Epidermal melanocyte (primary cell): ENCODE measurements at regions not wholly inside any gene's neighbourhood (a gene's known extent, or its start where the extent isn't known, plus 50 kb on each side); places are given as distances from the start of the nearest gene placed in this dataset.
"Not testable (repeated sequence)": the region's sequence is repeated elsewhere in the genome, so short reads cannot be mapped to it uniquely, and the experiment has no call there.

Experiments
- DNase-seq: peaks from one replicate; pipeline ENCODE4 v3.0.0; 2011; ENCODE audit warnings: low spot score; ENCODE audit not compliant: insufficient read length

DNA sequence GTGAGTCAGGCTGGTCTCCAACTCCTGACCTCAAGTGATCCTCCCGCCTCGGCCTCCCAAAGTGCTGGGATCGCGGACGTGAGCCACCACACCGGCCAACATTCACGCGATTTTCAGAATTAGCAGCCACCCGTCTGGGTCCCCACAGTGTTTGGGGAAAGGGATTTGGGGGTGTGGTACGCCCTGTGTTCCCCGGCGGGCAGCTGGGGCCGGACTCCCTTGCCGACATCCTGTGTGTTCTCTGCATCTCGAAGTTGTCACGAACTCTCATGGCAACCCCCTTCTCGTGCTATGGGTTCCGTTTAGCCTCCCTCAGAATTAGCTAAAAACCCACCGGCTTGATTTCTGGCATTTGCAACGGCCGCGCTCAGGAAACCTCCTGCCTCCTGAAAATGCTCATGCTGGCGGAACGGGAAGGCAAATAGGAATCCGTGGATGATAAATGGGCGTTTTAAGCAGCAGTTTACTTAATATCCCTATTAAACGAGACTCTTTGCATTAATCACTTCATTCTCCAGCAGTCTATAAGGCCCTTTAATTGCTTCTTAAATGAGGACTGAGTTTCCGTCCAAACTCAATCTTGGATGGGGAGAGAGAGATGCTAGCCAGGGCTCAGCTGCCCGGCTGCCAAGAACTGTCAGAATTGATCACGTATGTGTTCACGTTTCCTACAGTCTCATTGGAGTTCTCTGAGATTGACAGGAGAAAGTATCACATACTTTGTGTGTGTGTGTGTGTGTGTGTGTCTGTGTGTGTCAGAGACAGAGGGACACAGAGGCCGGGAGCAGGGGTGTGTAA, 78.9 kb upstream of the PPP2R3B start:
- no peak for DNase-seq

DNA sequence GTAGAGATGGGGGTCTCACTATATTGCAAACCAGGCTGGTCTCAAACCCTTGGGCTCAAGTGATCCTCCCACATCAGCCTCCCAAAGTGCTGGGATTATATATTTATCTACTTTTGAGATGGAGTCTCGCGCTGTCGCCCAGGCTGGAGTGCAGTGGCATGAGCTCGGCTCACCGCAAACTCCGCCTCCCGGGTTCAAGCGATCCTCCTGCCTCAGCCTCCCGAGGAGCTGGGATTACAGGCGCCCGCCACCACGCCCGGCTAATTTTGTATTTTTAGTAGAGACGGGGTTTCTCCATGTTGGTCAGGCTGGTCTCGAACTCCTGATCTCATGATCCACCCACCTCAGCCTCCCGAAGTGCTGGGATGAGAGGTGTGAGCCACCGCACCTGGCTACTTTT, 80.1 kb upstream of the PPP2R3B start:
- DNase-seq, result not testable (repeated sequence)

DNA sequence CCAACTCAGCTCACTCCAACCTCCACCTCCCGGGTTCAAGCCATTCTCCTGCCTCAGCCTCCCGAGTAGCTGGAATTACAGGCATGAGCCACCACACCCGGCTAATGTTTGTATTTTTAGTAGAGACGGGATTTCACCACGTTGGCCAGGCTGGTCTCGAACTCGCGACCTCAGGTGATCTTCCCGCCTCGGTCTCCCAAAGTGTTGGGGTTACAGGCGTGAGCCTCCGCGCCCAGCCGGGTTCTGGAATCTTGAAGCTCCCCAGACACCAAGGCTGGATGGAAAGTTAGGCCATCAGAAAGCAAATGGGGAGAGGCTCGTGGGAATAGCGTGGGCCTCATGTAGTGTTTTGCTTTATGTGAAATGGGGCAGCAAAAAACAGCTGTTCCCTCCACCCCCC, 81.0 kb upstream of the PPP2R3B start:
- DNase-seq, result not testable (repeated sequence)

DNA sequence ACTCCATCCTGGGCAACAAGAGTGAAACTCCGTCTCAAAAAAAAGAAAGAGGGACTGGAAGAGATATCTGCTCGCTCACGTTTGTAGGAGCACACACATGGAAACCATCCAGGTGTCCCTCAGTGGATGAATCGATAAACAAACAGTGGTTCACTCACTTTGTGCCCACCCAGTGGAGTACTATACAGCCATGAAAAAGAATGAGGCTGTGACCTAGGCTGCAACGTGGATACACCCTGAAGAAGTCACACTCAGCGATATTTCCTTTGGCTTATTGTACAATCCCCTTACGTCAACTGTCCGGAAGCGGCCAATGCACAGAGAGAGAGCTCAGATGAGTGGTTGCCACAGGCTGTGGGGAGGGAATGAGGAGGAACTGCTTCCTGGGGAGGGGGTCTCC, 82.3 kb upstream of the PPP2R3B start:
- no peak for DNase-seq

DNA sequence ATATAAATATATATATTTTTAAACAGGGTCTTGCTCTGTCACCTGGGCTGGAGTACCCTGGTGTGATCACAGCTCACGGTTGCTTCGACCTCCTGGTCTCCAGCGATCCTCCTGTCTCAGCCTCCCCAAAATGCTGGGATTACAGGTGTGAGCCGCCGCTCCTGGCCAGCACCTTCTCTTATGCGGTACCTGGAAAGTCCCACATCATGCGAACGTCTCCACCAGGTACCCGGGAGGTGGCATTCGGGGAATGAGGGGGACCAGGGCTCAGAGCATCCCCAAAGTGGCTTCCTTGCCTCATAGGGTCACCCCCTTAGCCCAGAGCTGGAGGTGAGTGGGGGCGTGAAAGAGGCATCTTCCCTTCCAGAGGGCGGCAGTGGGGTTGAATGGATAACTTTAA, 84.0 kb upstream of the PPP2R3B start:
- DNase-seq, result no peak

DNA sequence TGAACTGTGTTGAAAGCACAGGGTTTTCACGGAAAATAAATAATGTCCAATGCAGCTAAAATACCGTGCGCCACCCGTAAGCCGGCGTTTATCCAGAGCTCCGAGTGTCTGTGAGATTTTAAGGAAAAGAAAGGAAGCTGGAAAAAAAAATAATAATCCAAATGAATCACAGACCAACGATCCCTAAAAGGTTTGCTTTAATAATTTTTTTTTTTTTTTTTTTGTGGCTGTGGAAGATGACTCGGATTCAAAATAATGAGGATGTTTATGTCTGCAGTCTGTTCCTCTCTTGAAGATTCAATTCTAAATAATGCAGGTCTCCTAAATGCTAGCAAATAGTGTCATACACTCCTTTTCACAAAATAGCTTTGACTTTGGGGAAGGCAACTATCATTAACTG, 84.6 kb upstream of the PPP2R3B start:
- DNase-seq, result no peak

DNA sequence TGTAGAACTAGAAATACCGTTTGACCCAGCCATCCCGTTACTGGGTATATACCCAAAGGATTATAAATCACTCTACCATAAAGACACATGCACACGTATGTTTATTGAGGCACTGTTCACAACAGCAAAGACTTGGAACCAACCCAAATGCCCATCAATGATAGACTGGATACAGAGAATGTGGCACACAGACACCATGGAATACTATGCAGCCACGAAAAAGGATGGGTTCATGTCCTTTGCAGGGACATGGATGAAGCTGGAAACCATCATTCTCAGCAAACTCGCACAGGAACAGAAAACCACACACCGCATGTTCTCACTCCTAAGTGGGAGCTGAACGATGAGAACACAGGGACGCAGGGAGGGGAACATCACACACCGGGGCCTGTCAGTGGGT, 85.6 kb upstream of the PPP2R3B start:
- not testable (repeated sequence) for DNase-seq

DNA sequence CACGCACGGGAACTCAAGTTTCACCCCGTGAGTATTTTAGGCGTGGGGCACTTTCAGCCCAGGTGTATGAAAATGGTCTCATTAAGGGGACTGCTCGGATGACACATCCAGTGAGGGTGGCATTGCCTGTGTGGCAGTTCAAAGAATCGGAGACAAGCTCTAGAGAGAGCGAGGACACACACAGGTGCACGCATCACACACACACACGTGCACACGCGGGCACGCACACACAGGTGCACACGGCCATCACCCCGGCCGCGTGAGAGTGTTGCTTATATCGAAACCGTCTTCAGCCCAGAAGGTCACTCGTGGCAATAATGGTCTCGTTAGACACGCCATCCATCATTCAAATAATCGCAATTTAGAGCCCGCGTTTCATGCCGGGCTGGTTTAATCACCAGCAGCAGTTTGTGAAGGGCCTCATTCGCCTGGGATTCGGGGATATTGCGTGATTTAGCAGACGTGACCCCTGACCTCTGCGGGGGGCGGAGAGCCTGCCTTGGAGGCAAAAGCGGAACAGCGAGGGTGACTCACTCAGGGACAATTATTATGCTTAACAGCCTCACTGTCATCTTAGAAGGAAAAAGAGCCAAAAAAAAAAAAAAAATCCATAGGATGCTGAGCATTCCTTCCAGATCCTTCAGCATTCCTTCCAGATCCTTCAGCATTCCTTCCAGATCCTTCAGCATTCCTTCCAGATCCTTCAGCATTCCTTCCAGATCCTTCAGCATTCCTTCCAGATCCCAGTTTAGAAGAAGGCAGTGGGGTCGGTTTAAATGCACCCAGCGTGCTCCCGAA, 89.4 kb upstream of the PPP2R3B start:
- no peak for DNase-seq

DNA sequence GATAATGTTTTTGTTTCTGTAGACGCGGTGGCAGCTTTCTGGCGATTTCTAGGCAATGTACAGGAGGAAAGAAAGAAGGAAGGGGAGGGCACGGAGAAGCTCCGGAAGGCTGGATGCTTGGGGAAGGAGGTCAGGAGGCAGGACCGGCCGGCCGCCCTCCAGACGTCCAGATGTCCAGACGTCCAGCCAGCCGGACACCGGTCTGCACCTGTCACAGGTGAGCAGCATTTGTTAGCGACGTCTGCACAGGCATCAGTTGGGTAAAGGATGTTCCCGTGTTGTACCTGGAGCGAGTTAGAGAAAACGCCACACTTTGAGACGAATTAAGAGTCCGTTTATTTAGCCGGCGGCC, 90.0 kb upstream of the PPP2R3B start:
- no peak for DNase-seq

DNA sequence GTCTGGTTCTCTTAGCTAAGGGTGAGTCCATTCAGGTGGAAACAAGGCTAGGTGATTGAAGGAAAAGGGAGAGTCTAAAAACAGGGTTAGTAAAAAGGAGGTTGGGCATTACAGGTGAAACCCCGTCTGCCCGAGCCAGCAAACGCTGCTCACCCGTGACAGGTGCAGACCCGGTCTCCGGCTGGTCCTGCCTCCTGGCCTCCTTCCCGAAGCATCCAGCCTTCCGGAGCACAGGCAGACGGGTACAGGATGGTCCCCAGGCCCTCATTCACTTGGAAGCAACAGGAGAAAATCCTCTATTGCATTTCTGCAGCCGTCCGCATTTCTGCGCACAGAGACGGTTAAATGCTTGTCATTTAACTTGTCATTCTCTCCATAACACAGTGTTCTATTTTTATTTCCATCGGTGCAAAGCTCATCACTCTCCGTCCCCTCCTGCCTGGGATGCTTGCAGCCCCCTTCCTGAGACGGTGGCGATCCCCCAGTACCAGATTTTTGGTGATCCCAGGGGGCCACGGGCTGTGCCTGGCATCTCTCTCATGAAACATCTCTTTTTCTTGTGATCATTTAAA, 90.8 kb upstream of the PPP2R3B start:
- no peak for DNase-seq

DNA sequence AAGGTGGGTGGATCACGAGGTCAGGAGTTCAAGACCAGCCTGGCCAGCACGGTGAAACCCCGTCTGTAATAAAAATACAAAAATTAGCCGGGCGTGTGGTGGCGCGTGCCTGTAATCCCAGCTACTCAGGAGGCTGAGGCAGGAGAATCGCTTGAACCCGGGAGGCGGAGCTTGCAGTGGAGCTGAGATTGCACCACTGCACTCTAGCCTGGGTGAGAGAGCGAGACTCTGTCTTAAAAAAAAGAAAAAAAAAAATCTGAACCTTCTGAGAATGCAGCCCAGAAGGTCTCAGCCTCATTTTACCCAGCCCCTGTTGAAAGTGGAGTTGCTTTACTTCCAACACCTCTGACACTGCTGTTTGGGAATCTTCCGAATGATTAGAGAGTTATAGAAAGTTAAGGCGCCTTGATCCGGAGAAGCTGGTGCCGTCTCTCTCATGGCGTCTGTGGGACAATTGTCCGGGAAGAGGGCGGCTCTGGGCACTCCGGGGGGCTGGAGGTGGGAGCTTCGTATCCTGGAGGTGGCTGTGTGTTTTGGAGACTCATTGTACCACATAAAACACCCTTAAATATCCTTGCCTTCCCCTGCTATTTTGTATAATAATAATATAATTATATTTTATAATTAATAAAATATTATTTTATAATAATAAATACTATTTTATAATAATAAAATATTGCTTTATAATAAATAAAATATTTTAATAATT, 92.7 kb upstream of the PPP2R3B start:
- no peak for DNase-seq

DNA sequence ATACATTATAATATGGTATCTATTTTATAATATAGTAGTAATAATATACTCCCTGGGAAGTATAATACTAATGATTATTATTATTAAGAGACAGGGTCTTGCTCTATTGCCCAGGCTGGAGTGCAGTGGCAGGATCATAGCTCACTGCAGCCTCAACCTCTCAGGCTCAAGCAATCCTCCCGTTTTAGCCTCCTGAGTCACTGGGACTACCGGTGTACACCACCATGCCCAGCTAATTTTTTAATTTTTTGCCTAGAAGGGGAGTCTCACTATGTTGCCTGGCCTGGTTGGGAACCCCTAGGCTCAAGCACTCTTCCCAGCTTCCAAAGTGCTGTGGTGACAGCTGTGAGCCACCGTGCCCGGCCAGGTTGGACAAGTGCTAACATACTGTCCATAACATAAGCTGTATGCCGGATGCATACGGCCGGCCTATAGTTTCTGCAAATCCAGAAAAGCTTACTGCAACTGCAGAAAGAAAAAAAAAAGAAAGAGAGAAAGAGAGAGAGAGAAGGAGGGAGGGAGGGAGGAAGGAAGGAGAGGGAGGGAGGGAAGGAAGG, 94.2 kb upstream of the PPP2R3B start:
- DNase-seq, result no peak

DNA sequence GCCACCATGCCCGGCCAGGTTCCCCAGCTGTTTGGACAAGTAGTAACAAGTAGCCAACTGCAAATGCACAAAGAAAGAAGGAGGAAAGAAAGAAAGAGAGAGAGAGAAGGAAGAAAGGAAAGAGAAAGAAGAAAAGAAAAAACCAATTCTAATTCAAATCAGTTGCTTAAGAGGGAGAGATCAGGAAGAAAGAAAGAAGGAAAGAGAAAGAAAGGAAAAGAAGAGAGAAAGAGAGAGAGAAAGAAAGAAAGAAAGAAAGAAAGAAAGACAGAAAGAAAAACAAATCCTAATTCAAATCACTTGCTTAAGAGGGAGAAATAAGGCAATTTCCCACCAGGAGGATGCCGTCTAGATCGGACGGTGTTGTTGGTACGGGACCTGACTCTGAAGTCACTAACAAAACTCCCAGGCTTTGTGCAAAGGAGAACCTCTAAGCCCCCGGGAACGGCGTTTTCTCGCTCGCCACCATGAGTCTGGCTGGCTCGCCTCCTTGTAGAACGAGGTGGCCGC, 95.5 kb upstream of the PPP2R3B start:
- DNase-seq, result no peak

DNA sequence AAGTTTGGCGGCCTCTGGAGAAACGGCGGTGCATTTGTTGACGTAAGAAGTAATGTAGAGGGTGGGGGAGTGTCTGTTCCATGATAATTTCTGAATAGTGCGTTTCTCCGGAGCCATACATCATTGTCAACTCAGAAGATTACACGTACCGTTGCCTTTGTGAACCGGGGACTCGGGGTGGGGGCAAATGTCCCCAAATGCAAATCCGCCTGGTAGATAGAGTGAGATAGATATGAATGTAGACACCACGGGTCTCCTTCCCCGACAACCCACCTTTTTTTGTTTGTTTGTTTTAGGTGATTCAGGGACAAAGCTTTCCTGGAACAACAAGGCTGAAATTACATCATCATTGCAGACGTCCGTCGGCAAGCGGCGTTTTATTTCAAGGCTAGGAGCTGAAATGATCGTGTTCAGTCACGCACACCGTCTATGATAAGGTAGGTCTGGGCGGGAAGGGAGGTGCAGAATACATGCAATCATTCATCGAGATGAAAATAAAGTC, 96.0 kb upstream of the PPP2R3B start:
- no peak for DNase-seq

DNA sequence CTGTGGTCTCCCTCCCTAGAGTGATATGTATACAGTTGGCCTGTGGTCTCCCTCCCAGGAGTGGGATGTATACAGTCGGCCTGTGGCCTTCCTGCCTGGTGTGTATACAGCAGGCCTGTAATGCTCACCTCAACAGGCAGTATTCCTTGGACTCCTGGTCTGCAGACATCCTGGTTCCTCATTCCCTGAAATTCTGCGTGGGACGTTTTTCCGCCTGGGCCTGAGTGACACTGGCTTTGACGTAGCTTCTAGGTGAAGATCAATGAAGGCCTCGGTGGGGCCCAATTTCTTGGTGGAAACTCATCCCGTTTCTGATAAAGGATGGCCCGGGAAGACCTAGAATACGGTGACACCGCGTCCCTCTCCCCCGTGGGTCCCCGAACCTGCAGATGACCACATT, 98.7 kb upstream of the PPP2R3B start:
- DNase-seq, result no peak

DNA sequence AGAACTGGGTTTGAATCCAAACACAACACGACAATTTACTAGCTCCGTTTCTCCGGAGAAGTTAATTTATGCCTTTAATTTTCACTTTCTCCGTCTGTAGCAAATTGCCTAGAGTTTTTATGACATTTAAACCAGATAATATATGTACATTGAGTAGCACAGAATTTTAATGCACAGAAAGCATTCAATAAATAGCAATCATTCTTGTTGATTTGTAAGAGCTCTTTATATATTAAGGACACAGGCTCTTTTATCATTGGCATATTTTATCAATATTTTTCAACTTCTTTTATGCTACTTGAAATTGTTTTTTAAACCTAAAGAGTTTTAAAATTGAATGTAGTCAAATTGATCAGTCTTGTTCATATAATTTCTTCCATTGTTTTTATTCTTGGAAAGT, 99.6 kb upstream of the PPP2R3B start:
- no peak for DNase-seq

DNA sequence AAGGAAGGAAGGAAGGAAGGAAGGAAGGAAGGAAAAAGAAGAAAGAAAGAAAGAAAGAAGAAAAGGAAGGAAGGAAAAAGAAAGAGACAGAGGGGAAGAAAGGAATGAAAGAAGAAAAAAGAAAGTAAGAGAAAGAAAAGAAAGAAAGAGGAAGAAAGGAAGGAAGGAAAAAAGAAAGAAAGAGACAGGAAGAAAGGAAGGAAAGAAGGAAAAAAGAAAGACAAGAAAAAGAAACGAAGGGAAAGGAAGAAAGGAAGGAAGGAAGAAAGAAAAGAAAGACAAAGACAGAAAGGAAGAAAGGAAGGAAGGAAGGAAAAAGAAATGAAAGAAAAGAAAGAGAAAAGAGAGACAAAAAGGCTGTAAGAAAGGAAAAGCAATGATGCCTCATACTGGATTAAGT, 101.1 kb upstream of the PPP2R3B start:
- DNase-seq, result no peak

DNA sequence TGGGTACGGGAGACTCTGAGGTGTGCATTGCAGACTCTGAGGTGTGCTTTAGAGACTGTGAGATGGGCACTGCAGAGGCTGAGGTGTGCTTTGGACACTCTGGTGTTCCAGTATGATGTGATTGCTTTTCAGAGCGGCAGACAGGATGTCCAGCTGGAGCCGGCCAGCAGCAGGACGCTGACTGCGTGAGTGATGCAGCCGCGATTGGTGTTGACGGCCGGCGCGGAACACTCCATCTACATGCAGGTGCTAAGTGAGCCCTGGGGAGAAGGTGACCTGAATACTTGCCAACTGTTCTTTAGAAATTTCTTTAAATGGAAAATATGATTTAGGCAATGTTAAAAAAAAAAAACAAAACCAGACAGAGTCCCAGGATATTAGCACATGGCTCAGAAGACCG, 103.1 kb upstream of the PPP2R3B start:
- DNase-seq, result no peak

DNA sequence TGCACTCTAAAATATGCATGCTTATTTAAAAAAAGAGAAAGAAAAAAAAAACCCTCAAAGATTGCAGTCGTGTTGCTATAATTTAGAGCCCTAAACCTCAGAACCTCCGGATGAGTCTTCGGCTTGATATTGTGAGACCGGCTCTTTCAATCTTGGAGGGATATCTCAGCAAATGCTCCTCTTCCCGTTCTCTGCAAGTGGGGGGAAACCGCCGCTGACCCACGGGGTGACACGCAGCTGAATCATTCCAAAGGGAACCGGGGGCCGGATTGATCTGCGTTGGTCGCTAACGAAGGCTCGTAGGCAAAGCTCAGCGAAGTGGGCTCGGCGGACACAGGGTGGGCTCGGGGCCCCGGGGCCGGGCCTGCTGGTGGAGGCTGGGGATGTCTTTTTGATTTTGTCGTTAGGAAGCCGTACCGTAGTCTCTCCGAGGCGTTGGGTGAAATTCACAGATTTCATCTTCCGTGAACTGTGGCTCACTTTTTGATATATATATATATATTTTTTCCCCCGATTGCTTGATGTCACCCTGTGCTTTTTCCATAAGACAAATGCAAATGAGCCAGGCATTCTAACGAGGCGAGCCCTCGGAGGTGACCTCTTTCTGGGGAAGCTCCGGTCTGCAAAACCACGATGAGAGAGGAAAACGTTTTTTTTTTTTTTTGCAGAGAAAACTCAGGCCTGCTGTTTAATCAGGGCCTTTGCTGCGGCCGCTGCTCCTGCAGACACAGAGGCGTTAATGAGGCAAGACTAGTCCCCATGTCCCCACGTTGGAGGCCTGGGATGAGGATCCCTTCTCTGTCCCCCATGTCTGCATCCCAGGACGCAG, 110.7 kb upstream of the PPP2R3B start:
- no peak for DNase-seq

DNA sequence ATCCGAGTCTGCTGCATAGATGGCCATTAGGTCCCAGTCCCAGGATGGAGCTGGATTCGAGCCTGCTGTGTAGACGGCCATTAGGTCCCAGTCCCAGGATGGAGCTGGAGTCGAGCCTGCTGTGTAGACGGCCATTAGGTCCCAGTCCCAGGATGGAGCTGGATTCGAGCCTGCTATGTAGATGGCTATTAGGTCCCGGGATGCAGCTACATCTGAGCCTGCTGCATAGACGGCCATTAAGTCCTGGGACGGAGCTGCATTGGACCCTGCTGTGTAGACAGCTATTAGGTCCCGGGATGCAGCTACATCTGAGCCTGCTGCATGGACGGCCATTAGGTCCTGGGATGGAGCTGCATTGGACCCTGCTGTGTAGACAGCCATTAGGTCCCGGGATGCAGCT, 112.2 kb upstream of the PPP2R3B start:
- not testable (repeated sequence) for DNase-seq
